ENCODE measurements at regions not wholly inside any gene's neighbourhood (a gene's known extent, or its start where the extent isn't known, plus 50 kb on each side); places are given as distances from the start of the nearest gene placed in this dataset.

DNA sequence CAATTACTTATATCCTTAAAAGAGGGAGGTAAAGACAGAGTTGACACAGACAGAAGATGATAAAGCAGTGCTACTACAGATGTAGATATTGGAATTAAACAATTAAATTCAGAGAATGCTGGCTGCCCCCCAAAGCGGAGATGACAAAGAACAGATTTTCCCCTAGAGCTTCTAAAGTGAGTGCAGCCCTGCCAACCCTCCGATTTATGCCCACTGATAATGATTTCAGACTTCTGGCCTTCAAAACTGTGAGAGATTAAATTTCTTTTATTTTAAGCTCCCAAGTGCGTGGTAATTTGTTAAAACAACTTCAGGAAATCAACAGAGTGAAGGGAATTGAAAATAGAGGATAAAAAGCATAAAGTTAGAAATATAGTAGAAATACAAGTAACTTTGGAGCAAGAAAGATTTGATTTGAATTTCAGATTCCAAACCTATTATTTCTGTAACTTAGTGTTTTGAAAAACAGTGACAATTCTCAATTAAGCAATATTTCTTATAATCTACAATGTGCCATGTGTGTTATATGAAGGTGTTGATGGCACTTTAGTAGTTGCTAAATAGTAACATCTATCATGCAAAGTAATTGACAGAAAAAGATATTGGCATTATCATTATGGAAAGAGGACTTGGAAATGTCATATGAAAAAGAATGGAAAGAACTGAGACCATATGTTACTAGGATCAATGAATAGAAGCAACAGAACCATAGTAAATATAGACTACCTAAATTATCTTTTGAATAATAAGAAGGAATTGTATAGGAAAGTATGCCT lies 946.4 kb upstream of the PTPRD start:
- no peak for TF ChIP-seq HDAC2 (IDR thresholded peaks at IDR 0.05)
- TF ChIP-seq EP300 (IDR thresholded peaks at IDR 0.05): no peak
- TF ChIP-seq, protein P1, sequence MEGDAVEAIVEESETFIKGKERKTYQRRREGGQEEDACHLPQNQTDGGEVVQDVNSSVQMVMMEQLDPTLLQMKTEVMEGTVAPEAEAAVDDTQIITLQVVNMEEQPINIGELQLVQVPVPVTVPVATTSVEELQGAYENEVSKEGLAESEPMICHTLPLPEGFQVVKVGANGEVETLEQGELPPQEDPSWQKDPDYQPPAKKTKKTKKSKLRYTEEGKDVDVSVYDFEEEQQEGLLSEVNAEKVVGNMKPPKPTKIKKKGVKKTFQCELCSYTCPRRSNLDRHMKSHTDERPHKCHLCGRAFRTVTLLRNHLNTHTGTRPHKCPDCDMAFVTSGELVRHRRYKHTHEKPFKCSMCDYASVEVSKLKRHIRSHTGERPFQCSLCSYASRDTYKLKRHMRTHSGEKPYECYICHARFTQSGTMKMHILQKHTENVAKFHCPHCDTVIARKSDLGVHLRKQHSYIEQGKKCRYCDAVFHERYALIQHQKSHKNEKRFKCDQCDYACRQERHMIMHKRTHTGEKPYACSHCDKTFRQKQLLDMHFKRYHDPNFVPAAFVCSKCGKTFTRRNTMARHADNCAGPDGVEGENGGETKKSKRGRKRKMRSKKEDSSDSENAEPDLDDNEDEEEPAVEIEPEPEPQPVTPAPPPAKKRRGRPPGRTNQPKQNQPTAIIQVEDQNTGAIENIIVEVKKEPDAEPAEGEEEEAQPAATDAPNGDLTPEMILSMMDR (IDR thresholded peaks at IDR 0.05): no peak
- TF ChIP-seq ZC3H11A (IDR thresholded peaks at IDR 0.05): no peak
- no peak for TF ChIP-seq RFX5 (IDR thresholded peaks at IDR 0.05)
- TF ChIP-seq, protein P2, sequence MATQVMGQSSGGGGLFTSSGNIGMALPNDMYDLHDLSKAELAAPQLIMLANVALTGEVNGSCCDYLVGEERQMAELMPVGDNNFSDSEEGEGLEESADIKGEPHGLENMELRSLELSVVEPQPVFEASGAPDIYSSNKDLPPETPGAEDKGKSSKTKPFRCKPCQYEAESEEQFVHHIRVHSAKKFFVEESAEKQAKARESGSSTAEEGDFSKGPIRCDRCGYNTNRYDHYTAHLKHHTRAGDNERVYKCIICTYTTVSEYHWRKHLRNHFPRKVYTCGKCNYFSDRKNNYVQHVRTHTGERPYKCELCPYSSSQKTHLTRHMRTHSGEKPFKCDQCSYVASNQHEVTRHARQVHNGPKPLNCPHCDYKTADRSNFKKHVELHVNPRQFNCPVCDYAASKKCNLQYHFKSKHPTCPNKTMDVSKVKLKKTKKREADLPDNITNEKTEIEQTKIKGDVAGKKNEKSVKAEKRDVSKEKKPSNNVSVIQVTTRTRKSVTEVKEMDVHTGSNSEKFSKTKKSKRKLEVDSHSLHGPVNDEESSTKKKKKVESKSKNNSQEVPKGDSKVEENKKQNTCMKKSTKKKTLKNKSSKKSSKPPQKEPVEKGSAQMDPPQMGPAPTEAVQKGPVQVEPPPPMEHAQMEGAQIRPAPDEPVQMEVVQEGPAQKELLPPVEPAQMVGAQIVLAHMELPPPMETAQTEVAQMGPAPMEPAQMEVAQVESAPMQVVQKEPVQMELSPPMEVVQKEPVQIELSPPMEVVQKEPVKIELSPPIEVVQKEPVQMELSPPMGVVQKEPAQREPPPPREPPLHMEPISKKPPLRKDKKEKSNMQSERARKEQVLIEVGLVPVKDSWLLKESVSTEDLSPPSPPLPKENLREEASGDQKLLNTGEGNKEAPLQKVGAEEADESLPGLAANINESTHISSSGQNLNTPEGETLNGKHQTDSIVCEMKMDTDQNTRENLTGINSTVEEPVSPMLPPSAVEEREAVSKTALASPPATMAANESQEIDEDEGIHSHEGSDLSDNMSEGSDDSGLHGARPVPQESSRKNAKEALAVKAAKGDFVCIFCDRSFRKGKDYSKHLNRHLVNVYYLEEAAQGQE (IDR thresholded peaks at IDR 0.05): no peak
- no peak for TF ChIP-seq MAFK (IDR thresholded peaks at IDR 0.05; ENCODE audit: partially characterized antibody)
- TF ChIP-seq, protein P3, sequence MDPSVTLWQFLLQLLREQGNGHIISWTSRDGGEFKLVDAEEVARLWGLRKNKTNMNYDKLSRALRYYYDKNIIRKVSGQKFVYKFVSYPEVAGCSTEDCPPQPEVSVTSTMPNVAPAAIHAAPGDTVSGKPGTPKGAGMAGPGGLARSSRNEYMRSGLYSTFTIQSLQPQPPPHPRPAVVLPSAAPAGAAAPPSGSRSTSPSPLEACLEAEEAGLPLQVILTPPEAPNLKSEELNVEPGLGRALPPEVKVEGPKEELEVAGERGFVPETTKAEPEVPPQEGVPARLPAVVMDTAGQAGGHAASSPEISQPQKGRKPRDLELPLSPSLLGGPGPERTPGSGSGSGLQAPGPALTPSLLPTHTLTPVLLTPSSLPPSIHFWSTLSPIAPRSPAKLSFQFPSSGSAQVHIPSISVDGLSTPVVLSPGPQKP (IDR thresholded peaks at IDR 0.05; ENCODE audit: low read depth, low read length): no peak
- no peak for TF ChIP-seq CBX2 (IDR thresholded peaks at IDR 0.05; ENCODE audit: borderline replicate concordance, low read depth)
- TF ChIP-seq NFE2L2 (conservative IDR thresholded peaks at IDR 0.05; ENCODE audit: low read length): no peak
- no peak for TF ChIP-seq PHF8 (IDR thresholded peaks at IDR 0.05; ENCODE audit: borderline replicate concordance, low read depth)
- TF ChIP-seq POLR2A (IDR thresholded peaks at IDR 0.05; ENCODE audit: low read length): no peak
- no peak for TF ChIP-seq CHD4 (IDR thresholded peaks at IDR 0.05; ENCODE audit: borderline replicate concordance)
- TF ChIP-seq GATA3 (IDR thresholded peaks at IDR 0.05; ENCODE audit: borderline replicate concordance): no peak

All from A549 (cell line).